Stomach (tissue), 4 donors: ENCODE measurements at regions not wholly inside any gene's neighbourhood (a gene's known extent, or its start where the extent isn't known, plus 50 kb on each side); places are given as distances from the start of the nearest gene placed in this dataset.

Experiments used
- POLR2AphosphoS5 ChIP-seq, 3 donors: sonication (generic); formaldehyde crosslinking; IDR thresholded peaks; one replicate each; pipeline ENCODE4 v1.6.1; 2016; ENCODE audit warnings: antibody characterized with exemption in 3 of 3
- TF ChIP-seq, protein P1 (sequence below), 7 experiments: fragments of 450-650 bp in 4 of 7; fragments of 200-600 bp in 3 of 7; sonication (generic) in 3 of 7; IDR thresholded peaks; one replicate each; pipeline ENCODE4 v1.5.1; 2016 to 2019; ENCODE audit warnings: antibody characterized with exemption in 7 of 7, control low read depth in 2 of 7, mild to moderate bottlenecking in 1 of 7

DNA sequence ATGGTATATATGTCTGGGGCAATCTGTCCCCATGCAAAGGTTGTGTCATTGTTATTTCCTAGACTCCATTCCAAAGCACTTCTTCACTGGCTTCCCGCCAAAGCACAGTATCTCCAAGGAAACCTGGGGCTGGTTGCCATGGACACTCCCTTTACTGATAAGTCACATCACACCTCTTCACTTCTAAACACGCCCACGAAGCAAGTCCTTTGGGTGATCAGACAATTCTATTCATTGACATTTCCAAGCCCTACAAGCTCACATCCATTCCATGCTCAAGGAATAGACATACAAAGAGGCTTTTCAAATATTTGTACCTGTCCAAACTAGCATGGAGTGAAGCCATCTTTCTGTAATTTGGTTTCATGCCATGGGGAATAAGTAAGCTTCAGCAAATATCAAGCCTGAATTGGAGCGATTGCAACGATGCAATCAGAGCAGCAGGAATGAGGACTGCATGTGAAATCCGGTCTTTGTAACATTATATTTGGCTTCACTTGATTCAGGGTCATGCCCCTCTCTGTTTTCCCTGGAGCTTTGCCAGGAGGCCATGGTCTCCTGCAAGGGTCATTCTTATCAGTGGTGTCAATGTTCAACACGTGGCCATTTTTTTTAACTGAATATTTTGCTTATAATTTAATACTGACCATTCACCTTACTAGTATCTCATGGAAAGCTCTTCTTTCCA, 201.6 kb upstream of the TMC3 start:
- TF ChIP-seq, protein P1, sequence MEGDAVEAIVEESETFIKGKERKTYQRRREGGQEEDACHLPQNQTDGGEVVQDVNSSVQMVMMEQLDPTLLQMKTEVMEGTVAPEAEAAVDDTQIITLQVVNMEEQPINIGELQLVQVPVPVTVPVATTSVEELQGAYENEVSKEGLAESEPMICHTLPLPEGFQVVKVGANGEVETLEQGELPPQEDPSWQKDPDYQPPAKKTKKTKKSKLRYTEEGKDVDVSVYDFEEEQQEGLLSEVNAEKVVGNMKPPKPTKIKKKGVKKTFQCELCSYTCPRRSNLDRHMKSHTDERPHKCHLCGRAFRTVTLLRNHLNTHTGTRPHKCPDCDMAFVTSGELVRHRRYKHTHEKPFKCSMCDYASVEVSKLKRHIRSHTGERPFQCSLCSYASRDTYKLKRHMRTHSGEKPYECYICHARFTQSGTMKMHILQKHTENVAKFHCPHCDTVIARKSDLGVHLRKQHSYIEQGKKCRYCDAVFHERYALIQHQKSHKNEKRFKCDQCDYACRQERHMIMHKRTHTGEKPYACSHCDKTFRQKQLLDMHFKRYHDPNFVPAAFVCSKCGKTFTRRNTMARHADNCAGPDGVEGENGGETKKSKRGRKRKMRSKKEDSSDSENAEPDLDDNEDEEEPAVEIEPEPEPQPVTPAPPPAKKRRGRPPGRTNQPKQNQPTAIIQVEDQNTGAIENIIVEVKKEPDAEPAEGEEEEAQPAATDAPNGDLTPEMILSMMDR (IDR thresholded peaks at IDR 0.05): no peak
- no peak for TF ChIP-seq POLR2AphosphoS5 (IDR thresholded peaks at IDR 0.05)
